Loucy (cell line): ENCODE measurements at regions not wholly inside any gene's neighbourhood (a gene's known extent, or its start where the extent isn't known, plus 50 kb on each side); places are given as distances from the start of the nearest gene placed in this dataset.

Experiments
- H2AFZ ChIP-seq: fragments of 200-600 bp; sonication (generic); 2 replicates; pipeline ENCODE4 v1.6.0; 2016; ENCODE audit warnings: antibody characterized with exemption, mild to moderate bottlenecking, low read length, moderate library complexity
- H3F3A ChIP-seq: fragments of 200-600 bp; 2 replicates; pipeline ENCODE4 v1.6.0; 2016; ENCODE audit warnings: antibody characterized with exemption, low read depth, mild to moderate bottlenecking
- H3K27me3 ChIP-seq: fragments of 200-600 bp; sonication (generic); 2 replicates; pipeline ENCODE4 v1.6.1; 2014; ENCODE audit warnings: low read length, mild to moderate bottlenecking; ENCODE audit not compliant: insufficient read depth, poor library complexity, severe bottlenecking
- H3K36me3 ChIP-seq: fragments of 200-600 bp; sonication (generic); 2 replicates; pipeline ENCODE4 v1.6.1; 2016; ENCODE audit warnings: low read length; ENCODE audit not compliant: insufficient read depth
- H3K4me1 ChIP-seq: fragments of 200-600 bp; sonication (generic); 2 replicates; pipeline ENCODE4 v1.5.1; 2014; ENCODE audit warnings: low read length, mild to moderate bottlenecking; ENCODE audit not compliant: insufficient read depth, poor library complexity, severe bottlenecking
- H3K4me2 ChIP-seq: fragments of 200-600 bp; sonication (generic); 2 replicates; pipeline ENCODE4 v1.6.0; 2014; ENCODE audit warnings: antibody characterized with exemption, low read length, low read depth, mild to moderate bottlenecking; ENCODE audit not compliant: poor library complexity, severe bottlenecking
- H3K4me3 ChIP-seq: fragments of 200-600 bp; sonication (generic); 2 replicates; pipeline ENCODE4 v1.5.1; 2014; ENCODE audit warnings: low read length, mild to moderate bottlenecking, mixed read lengths; ENCODE audit not compliant: poor library complexity, severe bottlenecking
- H3K79me2 ChIP-seq: fragments of 200-600 bp; sonication (generic); 2 replicates; pipeline ENCODE4 v1.6.1; 2014; ENCODE audit warnings: low read length; ENCODE audit not compliant: insufficient read depth
- H3K9ac ChIP-seq: fragments of 200-600 bp; sonication (generic); 2 replicates; pipeline ENCODE4 v1.6.0; 2014; ENCODE audit warnings: mild to moderate bottlenecking, low read depth, low read length, moderate library complexity; ENCODE audit not compliant: poor library complexity, severe bottlenecking
- H3K9me2 ChIP-seq: fragments of 200-600 bp; sonication (generic); replicated peaks from 2 replicates; pipeline ENCODE4 v1.6.1; 2016; ENCODE audit warnings: low read depth, low read length, mixed read lengths
- H3K9me3 ChIP-seq: fragments of 200-600 bp; sonication (generic); 2 replicates; pipeline ENCODE4 v1.6.1; 2014; ENCODE audit warnings: mild to moderate bottlenecking, antibody characterized with exemption, low read length, low read depth; ENCODE audit not compliant: insufficient read depth
- H4K20me1 ChIP-seq: fragments of 200-600 bp; sonication (generic); 2 replicates; pipeline ENCODE4 v1.6.0; 2014; ENCODE audit warnings: antibody characterized with exemption, low read length, mild to moderate bottlenecking; ENCODE audit not compliant: insufficient read depth, poor library complexity, severe bottlenecking
- EZH2phosphoT487 ChIP-seq: fragments of 200-600 bp; IDR thresholded peaks from 2 replicates; pipeline ENCODE4 v1.6.1; 2018; ENCODE audit warnings: antibody characterized with exemption, mild to moderate bottlenecking, moderate library complexity, borderline replicate concordance
- TF ChIP-seq, protein P1 (sequence below): fragments of 200-600 bp; sonication (generic); conservative IDR thresholded peaks from 2 replicates; pipeline ENCODE4 v1.5.1; 2014; ENCODE audit warnings: mild to moderate bottlenecking, antibody characterized with exemption, low read length

DNA sequence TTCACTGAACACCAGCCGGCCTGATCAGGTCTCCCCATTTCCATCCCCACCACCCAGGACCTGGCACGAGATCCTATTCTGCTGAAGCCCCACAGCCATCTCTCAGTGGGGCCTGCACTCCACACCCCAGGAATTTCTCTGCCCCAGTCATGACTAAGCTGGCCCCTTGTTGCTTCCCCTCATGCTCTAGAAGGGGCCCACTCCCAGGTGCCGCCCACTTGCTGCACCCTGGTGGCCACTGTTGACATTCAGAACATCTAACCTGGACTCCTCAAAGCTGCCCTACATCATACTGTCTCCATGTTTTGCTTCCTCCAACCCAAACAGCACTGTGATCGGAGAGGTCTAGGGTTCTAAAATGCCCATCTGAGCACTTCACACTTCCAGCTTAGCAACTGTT is 90.7 kb upstream of the KLHL29 start:
- no peak for TF ChIP-seq EZH2phosphoT487
- TF ChIP-seq, protein P1, sequence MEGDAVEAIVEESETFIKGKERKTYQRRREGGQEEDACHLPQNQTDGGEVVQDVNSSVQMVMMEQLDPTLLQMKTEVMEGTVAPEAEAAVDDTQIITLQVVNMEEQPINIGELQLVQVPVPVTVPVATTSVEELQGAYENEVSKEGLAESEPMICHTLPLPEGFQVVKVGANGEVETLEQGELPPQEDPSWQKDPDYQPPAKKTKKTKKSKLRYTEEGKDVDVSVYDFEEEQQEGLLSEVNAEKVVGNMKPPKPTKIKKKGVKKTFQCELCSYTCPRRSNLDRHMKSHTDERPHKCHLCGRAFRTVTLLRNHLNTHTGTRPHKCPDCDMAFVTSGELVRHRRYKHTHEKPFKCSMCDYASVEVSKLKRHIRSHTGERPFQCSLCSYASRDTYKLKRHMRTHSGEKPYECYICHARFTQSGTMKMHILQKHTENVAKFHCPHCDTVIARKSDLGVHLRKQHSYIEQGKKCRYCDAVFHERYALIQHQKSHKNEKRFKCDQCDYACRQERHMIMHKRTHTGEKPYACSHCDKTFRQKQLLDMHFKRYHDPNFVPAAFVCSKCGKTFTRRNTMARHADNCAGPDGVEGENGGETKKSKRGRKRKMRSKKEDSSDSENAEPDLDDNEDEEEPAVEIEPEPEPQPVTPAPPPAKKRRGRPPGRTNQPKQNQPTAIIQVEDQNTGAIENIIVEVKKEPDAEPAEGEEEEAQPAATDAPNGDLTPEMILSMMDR = peak; percentile 45
- H3K4me1 ChIP-seq = peaks cover 10% of the 10 kb centered on the region

DNA sequence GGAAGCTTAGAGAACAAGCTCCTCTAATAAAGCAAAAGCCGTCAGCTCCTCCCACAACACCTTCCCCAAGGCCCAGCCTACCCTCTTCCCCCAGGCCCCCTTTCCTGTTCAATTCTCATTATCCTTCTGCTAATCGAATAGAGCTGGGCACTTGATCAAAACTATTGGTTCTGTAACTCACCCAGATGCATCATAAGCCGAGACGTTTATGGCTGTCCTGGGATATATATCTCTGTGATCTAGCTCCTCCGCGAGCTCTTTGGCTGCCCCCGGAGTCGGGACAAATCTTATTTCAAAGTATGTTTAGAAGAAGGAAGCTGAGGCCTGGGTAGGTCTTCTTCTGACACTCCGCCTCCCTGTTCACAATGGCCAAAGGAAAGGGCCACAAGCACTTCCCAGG is 88.3 kb upstream of the KLHL29 start:
- Histone ChIP-seq H4K20me1 (no peaks in the 10 kb centered on the region), H2AFZ (no peak overlapping the region), H3K4me2 (no peak overlapping the region), H3K4me3 (no peak overlapping the region), H3K27me3 (no peaks in the 10 kb centered on the region), H3K9me2 (no peaks in the 10 kb centered on the region), H3K36me3 (no peaks in the 10 kb centered on the region), H3K9ac (no peak overlapping the region), H3K79me2 (no peaks in the 10 kb centered on the region), H3F3A (no peaks in the 10 kb centered on the region), H3K4me1 (peaks cover 10% of the 10 kb centered on the region), H3K9me3 (no peaks in the 10 kb centered on the region)
- TF ChIP-seq, protein P1 = no peak
- no peak for TF ChIP-seq EZH2phosphoT487

More for the DNA sequence above, 90.7 kb upstream of the KLHL29 start:
- no peaks in the 10 kb centered on the region for H3K79me2 ChIP-seq
- no peak overlapping the region for H2AFZ ChIP-seq
- H3K36me3 ChIP-seq = no peaks in the 10 kb centered on the region
- no peaks in the 10 kb centered on the region for H3K9me3 ChIP-seq
- H3K27me3 ChIP-seq = no peaks in the 10 kb centered on the region
- H3K9ac ChIP-seq = no peak overlapping the region
- no peaks in the 10 kb centered on the region for H3F3A ChIP-seq
- H4K20me1 ChIP-seq = no peaks in the 10 kb centered on the region
- H3K9me2 ChIP-seq = no peaks in the 10 kb centered on the region
- no peak overlapping the region for H3K4me3 ChIP-seq
- no peak overlapping the region for H3K4me2 ChIP-seq

DNA sequence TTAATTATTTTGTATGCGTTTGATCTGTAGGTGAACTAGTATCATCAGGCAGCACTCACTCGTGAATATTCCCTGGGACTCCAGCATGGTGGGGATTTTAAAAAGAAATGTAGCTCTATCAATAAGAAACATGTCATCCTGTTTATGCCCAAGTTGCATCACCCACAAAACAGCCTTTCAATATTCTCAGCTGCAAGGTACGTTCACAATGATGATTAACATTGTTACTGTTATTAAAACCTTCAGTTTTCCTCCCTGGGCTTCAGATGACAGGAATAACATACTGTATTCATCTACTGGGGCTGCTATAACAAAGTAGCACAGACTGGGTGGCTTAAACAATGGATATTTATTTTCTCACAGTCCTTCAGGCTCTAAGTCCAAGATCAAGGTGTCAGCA is 87.9 kb upstream of the KLHL29 start:
- Histone ChIP-seq H4K20me1 (no peaks in the 10 kb centered on the region), H3K4me2 (no peak overlapping the region), H3K27me3 (no peaks in the 10 kb centered on the region), H3K79me2 (no peaks in the 10 kb centered on the region), H3K9me3 (no peaks in the 10 kb centered on the region), H3K36me3 (no peaks in the 10 kb centered on the region), H3K4me3 (no peak overlapping the region), H2AFZ (no peak overlapping the region), H3K9ac (no peak overlapping the region), H3F3A (no peaks in the 10 kb centered on the region), H3K9me2 (no peaks in the 10 kb centered on the region), H3K4me1 (peaks cover 10% of the 10 kb centered on the region)
- TF ChIP-seq EZH2phosphoT487 = no peak
- TF ChIP-seq, protein P1 = no peak
